HepG2 (cell line): ENCODE measurements at regions not wholly inside any gene's neighbourhood (a gene's known extent, or its start where the extent isn't known, plus 50 kb on each side); places are given as distances from the start of the nearest gene placed in this dataset.

Experiments used
- ATAC-seq: fragments of 200-7000 bp; cut with Tn5 transposase; 3 replicates; pipeline ENCODE4 v1.9.1; 2020; ENCODE audit warnings: mild to moderate bottlenecking, moderate library complexity
- BruUV-seq: library from RNA; stranded (reverse); fragments of 400-500 nt; replicated peaks from 2 replicates; lab custom pipeline; 2021; lab: Mats Ljungman, UMichigan
- CTCF ChIA-PET: fragments of 300-600 bp; formaldehyde crosslinking; extraction: SDS; loops from one replicate; lab custom pipeline; 2021; ENCODE audit warnings: low total read pairs, inconsistent platforms, low intra/inter-chr PET ratio; lab: Yijun Ruan, JAX
- POLR2A ChIA-PET: fragments of 350-600 bp; sonication (Branson Sonifier 250); formaldehyde crosslinking; loops from one replicate; lab custom pipeline; 2020; ENCODE audit warnings: antibody characterized with exemption, inconsistent platforms; lab: Yijun Ruan, JAX
- DNase-seq: peaks from one replicate; pipeline ENCODE4 v3.0.0-alpha.2; 2015; ENCODE audit warnings: low spot score
- FAIRE-seq: peaks from 3 replicates; lab custom pipeline; 2011; peaks lifted over from hg19 to GRCh38; lab: Jason Lieb, UNC
- H2AFZ ChIP-seq: one replicate; pipeline ENCODE4 v1.6.1; 2011; ENCODE audit warnings: low read length, inconsistent platforms
- H3K27ac ChIP-seq: fragments of 300-600 bp; 3 replicates; pipeline ENCODE4 v1.8.0; 2011; ENCODE audit warnings: mixed run types, mild to moderate bottlenecking, mixed read lengths, low read length, inconsistent platforms; ENCODE audit not compliant: insufficient read depth; ENCODE audit errors: extremely low read length
- H3K27me3 ChIP-seq, 2 experiments: fragments of 200-600 bp in 1 of 2; 2 replicates in 1 of 2; 3 replicates in 1 of 2; pipeline versions ENCODE4 v1.6.0 to v1.8.0; 2011; ENCODE audit warnings: low read length in 2 of 2, mild to moderate bottlenecking in 2 of 2, moderate library complexity in 2 of 2, inconsistent platforms in 1 of 2; ENCODE audit not compliant: insufficient read depth in 2 of 2, control insufficient read depth in 1 of 2
- H3K36me3 ChIP-seq, 2 experiments: fragments of 200-600 bp in 1 of 2; replicated peaks in 1 of 2; 2 replicates in 1 of 2; 3 replicates in 1 of 2; pipeline versions ENCODE4 v1.5.1 to v1.8.0; 2011; ENCODE audit warnings: low read length in 2 of 2, inconsistent platforms in 1 of 2; ENCODE audit not compliant: insufficient read depth in 2 of 2, control insufficient read depth in 1 of 2
- H3K4me1 ChIP-seq: 2 replicates; pipeline ENCODE4 v1.5.1; 2012; ENCODE audit warnings: low read length, inconsistent platforms; ENCODE audit not compliant: insufficient read depth
- H3K4me2 ChIP-seq: 2 replicates; pipeline ENCODE4 v1.6.0; 2011; ENCODE audit warnings: low read depth, low read length, inconsistent platforms
- H3K4me3 ChIP-seq, 3 experiments: fragments of 200-600 bp in 1 of 3; sonication (generic), shearing (Covaris generic) in 1 of 3; replicated peaks in 1 of 3; 2 replicates each; pipeline ENCODE4 v1.5.1; 2011 to 2016; ENCODE audit warnings: low read length in 3 of 3, inconsistent platforms in 2 of 3, low read depth in 2 of 3, mild to moderate bottlenecking in 2 of 3, control low read depth in 1 of 3, mixed read lengths in 1 of 3; ENCODE audit not compliant: insufficient read depth in 1 of 3
- H3K79me2 ChIP-seq: one replicate; pipeline ENCODE4 v1.6.1; 2011; ENCODE audit warnings: low read length, inconsistent platforms; ENCODE audit not compliant: insufficient read depth
- H3K9ac ChIP-seq: 2 replicates; pipeline ENCODE4 v1.6.0; 2011; ENCODE audit warnings: mild to moderate bottlenecking, low read depth, low read length, inconsistent platforms; ENCODE audit not compliant: insufficient read depth
- H3K9me3 ChIP-seq: 2 replicates; pipeline ENCODE4 v1.5.1; 2012; ENCODE audit warnings: mild to moderate bottlenecking, low read length
- H4K20me1 ChIP-seq: 2 replicates; pipeline ENCODE4 v1.6.0; 2011; ENCODE audit warnings: inconsistent platforms, mild to moderate bottlenecking, low read length, moderate library complexity; ENCODE audit not compliant: insufficient read depth
- ATF7 ChIP-seq, 2 experiments: fragments of 450-650 bp in 1 of 2; sonication (generic) in 1 of 2; formaldehyde crosslinking in 1 of 2; IDR thresholded peaks; 2 replicates each; pipeline versions ENCODE4 v1.4.0 to v1.6.1; 2016 to 2020; ENCODE audit warnings: antibody characterized with exemption in 1 of 2, mild to moderate bottlenecking in 1 of 2, missing genetic modification reagents in 1 of 2
- BRD4 ChIP-seq: sonication (generic); formaldehyde crosslinking; IDR thresholded peaks from 2 replicates; pipeline ENCODE4 v1.4.0; 2020; ENCODE audit warnings: missing genetic modification reagents
- ELF4 ChIP-seq: sonication (generic); formaldehyde crosslinking; IDR thresholded peaks from 2 replicates; pipeline ENCODE4 v1.5.0; 2020; ENCODE audit warnings: missing genetic modification reagents, mild to moderate bottlenecking, moderate library complexity, borderline replicate concordance
- JUND ChIP-seq: sonication (generic); formaldehyde crosslinking; IDR thresholded peaks from 2 replicates; pipeline ENCODE4 v1.8.0; 2022; ENCODE audit warnings: mild to moderate bottlenecking, missing genetic modification reagents
- NR2F2 ChIP-seq: IDR thresholded peaks from 2 replicates; pipeline ENCODE4 v1.6.1; 2012; ENCODE audit warnings: low read depth, inconsistent platforms, borderline replicate concordance
- RBAK ChIP-seq: sonication (generic); formaldehyde crosslinking; IDR thresholded peaks from 2 replicates; pipeline ENCODE4 v1.5.1; 2020; ENCODE audit warnings: mild to moderate bottlenecking, missing genetic modification reagents
- SOX6 ChIP-seq, 2 experiments: fragments of 450-650 bp in 1 of 2; sonication (generic) in 1 of 2; formaldehyde crosslinking in 1 of 2; IDR thresholded peaks; 2 replicates each; pipeline versions ENCODE4 v1.4.0 to v1.6.1; 2017 to 2020; ENCODE audit warnings: antibody characterized with exemption in 1 of 2, mild to moderate bottlenecking in 1 of 2, missing genetic modification reagents in 1 of 2
- TERF1 ChIP-seq: sonication (generic); formaldehyde crosslinking; IDR thresholded peaks from 2 replicates; pipeline ENCODE4 v1.8.0; 2022; ENCODE audit warnings: mild to moderate bottlenecking, missing genetic modification reagents, moderate library complexity
- YY1 ChIP-seq: IDR thresholded peaks from 2 replicates; pipeline ENCODE4 v1.6.1; 2011; ENCODE audit warnings: low read length, low read depth, moderate library complexity, mild to moderate bottlenecking; ENCODE audit not compliant: insufficient read depth, insufficient replicate concordance
- ZFAT ChIP-seq: sonication (generic); formaldehyde crosslinking; conservative IDR thresholded peaks from 2 replicates; pipeline ENCODE4 v1.8.1; 2023; ENCODE audit warnings: missing genetic modification reagents, inconsistent platforms
- ZNF597 ChIP-seq: sonication (generic); formaldehyde crosslinking; IDR thresholded peaks from 2 replicates; pipeline ENCODE4 v1.5.0; 2020; ENCODE audit warnings: missing genetic modification reagents
- ZNF792 ChIP-seq: IDR thresholded peaks from 2 replicates; pipeline ENCODE4 v1.6.1; 2016
- ZSCAN20 ChIP-seq: sonication (generic); formaldehyde crosslinking; IDR thresholded peaks from 2 replicates; pipeline ENCODE4 v1.4.0; 2020; ENCODE audit warnings: missing genetic modification reagents, mild to moderate bottlenecking, borderline replicate concordance
- WGBS: methylation state at CpG from one replicate; pipeline ENCODE4 v1.1.6; 2017; ENCODE audit warnings: low lambda C conversion rate; 5-methylcytosine and 5-hydroxymethylcytosine counted together
- in situ Hi-C: cut with HindIII; loops from 2 replicates; pipeline ENCODE4 v1.10.0; 2017; ENCODE audit warnings: low pct_unique_long_range_greater_than_20kb; ENCODE audit not compliant: extremely low pct_ligation_motif_present
- intact Hi-C: fragments of 100-400 bp; cut with micrococcal nuclease; formaldehyde crosslinking; loops from one replicate; pipeline ENCODE4 v1.10.0; 2022; ENCODE audit not compliant: unreplicated experiment
- TF ChIP-seq, protein P1 (sequence below), 2 experiments: IDR thresholded peaks; 2 replicates each; pipeline ENCODE4 v1.6.1; 2011 to 2012; ENCODE audit warnings: low read length in 2 of 2, borderline replicate concordance in 1 of 2, low read depth in 1 of 2, mild to moderate bottlenecking in 1 of 2, moderate library complexity in 1 of 2

DNA sequence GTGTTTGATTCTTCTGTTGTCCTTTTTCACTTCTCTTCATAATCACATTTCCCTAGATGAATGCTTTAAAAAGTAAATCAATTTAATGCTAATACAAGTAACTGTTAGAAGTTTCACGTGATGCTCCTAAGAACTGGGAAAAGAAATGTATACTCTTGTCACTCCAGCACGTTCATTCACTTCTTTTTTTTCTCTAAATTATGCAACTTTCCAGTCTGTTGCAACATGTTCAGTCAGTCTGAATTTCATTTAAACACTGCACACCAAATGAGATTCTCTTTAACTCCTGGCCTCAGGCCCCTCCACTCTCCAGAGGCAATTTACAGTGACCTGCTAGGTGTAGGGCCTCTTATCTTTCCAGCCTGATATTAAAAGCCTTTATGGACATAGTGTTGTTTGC, 321.9 kb downstream of the HS3ST1 start:
- no peaks in the 10 kb centered on the region for H3K79me2 ChIP-seq
- H3K4me1 ChIP-seq: no peaks in the 10 kb centered on the region
- BruUV-seq: no TSS peak
- no peak for TF ChIP-seq NR2F2
- no peak overlapping the region for H3K9ac ChIP-seq
- ChIA-PET POLR2A (no interaction called here), CTCF (no interaction called here)
- ATAC-seq (no peak), DNase-seq (no peak), FAIRE-seq (no peak)
- no peak overlapping the region for H3K4me2 ChIP-seq
- H3K27ac ChIP-seq: no peak overlapping the region
- no peaks in the 10 kb centered on the region for H3K36me3 ChIP-seq
- H2AFZ ChIP-seq: no peak overlapping the region
- no peaks in the 10 kb centered on the region for H3K27me3 ChIP-seq
- WGBS: 2% methylated on average over 2 of the region's 2 CpGs
- no peaks in the 10 kb centered on the region for H4K20me1 ChIP-seq
- peaks cover 49% of the 10 kb centered on the region for H3K9me3 ChIP-seq
- in situ Hi-C loops (no loop called here), intact Hi-C loops (no loop called here)
- no peak overlapping the region for H3K4me3 ChIP-seq

DNA sequence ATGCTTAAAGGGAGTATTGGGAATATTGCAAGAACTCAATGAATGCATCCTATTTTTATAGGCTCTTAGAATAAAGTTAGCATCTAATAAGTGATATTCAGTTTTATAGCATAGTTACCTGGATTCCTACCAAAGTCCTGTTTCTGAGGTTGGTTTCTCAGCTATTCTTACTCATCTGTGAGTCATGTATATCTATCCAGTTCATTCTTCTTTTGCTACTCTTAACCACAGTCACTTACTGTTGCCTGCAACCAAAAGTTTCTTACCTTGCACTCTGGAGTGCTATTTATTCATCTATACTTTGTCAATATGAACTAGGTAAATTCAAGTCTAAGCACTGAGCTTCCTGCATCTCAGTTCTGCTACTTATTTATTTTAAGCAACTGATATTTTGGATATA, 322.5 kb downstream of the HS3ST1 start:
- FAIRE-seq (no peak), DNase-seq (no peak), ATAC-seq (no peak)
- no peak overlapping the region for H3K9ac ChIP-seq
- in situ Hi-C loops: no loop called here
- ChIA-PET CTCF (no interaction called here), POLR2A (no interaction called here)
- peaks cover 43% of the 10 kb centered on the region for H3K9me3 ChIP-seq
- BruUV-seq: no TSS peak
- H3K4me1 ChIP-seq: no peaks in the 10 kb centered on the region
- H3K27me3 ChIP-seq: no peaks in the 10 kb centered on the region
- no peaks in the 10 kb centered on the region for H3K36me3 ChIP-seq
- H3K4me2 ChIP-seq: no peak overlapping the region
- H4K20me1 ChIP-seq: no peaks in the 10 kb centered on the region
- H3K4me3 ChIP-seq: no peak overlapping the region
- H3K79me2 ChIP-seq: no peaks in the 10 kb centered on the region
- intact Hi-C loops: no loop called here
- H2AFZ ChIP-seq: no peak overlapping the region
- no peak overlapping the region for H3K27ac ChIP-seq
- TF ChIP-seq SOX6 (IDR thresholded peaks at IDR 0.05): no peak
- TF ChIP-seq SOX6 (CRISPR knock-in tag; IDR thresholded peaks at IDR 0.05): no peak
- no peak for TF ChIP-seq BRD4 (CRISPR knock-in tag)
- no peak for TF ChIP-seq TERF1
- no peak for TF ChIP-seq ZFAT (CRISPR knock-in tag)
- TF ChIP-seq, protein P1, sequence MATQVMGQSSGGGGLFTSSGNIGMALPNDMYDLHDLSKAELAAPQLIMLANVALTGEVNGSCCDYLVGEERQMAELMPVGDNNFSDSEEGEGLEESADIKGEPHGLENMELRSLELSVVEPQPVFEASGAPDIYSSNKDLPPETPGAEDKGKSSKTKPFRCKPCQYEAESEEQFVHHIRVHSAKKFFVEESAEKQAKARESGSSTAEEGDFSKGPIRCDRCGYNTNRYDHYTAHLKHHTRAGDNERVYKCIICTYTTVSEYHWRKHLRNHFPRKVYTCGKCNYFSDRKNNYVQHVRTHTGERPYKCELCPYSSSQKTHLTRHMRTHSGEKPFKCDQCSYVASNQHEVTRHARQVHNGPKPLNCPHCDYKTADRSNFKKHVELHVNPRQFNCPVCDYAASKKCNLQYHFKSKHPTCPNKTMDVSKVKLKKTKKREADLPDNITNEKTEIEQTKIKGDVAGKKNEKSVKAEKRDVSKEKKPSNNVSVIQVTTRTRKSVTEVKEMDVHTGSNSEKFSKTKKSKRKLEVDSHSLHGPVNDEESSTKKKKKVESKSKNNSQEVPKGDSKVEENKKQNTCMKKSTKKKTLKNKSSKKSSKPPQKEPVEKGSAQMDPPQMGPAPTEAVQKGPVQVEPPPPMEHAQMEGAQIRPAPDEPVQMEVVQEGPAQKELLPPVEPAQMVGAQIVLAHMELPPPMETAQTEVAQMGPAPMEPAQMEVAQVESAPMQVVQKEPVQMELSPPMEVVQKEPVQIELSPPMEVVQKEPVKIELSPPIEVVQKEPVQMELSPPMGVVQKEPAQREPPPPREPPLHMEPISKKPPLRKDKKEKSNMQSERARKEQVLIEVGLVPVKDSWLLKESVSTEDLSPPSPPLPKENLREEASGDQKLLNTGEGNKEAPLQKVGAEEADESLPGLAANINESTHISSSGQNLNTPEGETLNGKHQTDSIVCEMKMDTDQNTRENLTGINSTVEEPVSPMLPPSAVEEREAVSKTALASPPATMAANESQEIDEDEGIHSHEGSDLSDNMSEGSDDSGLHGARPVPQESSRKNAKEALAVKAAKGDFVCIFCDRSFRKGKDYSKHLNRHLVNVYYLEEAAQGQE (IDR thresholded peaks at IDR 0.05; ENCODE audit: borderline replicate concordance in 1 of 2, low read depth in 1 of 2, low read length in 2 of 2): no peak
- TF ChIP-seq RBAK (CRISPR knock-in tag): no peak
- TF ChIP-seq ZNF792 (CRISPR knock-in tag): no peak
- no peak for TF ChIP-seq ELF4 (CRISPR knock-in tag)
- TF ChIP-seq YY1: no peak
- no peak for TF ChIP-seq ATF7 (IDR thresholded peaks at IDR 0.05)
- no peak for TF ChIP-seq ATF7 (CRISPR knock-in tag; IDR thresholded peaks at IDR 0.05)
- TF ChIP-seq ZSCAN20 (CRISPR knock-in tag): no peak
- TF ChIP-seq ZNF597: no peak
- TF ChIP-seq JUND: no peak
